HUES48 (cell line): ENCODE measurements at regions not wholly inside any gene's neighbourhood (a gene's known extent, or its start where the extent isn't known, plus 50 kb on each side); places are given as distances from the start of the nearest gene placed in this dataset.
"Not testable (repeated sequence)": the region's sequence is repeated elsewhere in the genome, so short reads cannot be mapped to it uniquely, and the experiment has no call there.

Experiments used
- H3K27ac ChIP-seq: one replicate; pipeline ENCODE4 v1.7.0; 2013; ENCODE audit warnings: low read depth, low read length, inconsistent platforms
- H3K27me3 ChIP-seq: 2 replicates; pipeline ENCODE4 v1.6.1; 2013; ENCODE audit warnings: mild to moderate bottlenecking, low read length; ENCODE audit not compliant: control insufficient read depth, insufficient read depth
- H3K36me3 ChIP-seq: 2 replicates; pipeline ENCODE4 v1.6.1; 2013; ENCODE audit warnings: low read length; ENCODE audit not compliant: control insufficient read depth, insufficient read depth
- H3K4me1 ChIP-seq: 2 replicates; pipeline ENCODE4 v1.6.1; 2013; ENCODE audit warnings: mild to moderate bottlenecking, low read length; ENCODE audit not compliant: control insufficient read depth, insufficient read depth
- H3K4me3 ChIP-seq: 2 replicates; pipeline ENCODE4 v1.5.1; 2013; ENCODE audit warnings: mild to moderate bottlenecking, low read depth, low read length
- H3K9ac ChIP-seq: 2 replicates; pipeline ENCODE4 v1.6.1; 2013; ENCODE audit warnings: mild to moderate bottlenecking, low read depth, low read length, moderate library complexity
- H3K9me3 ChIP-seq: 2 replicates; pipeline ENCODE4 v1.6.1; 2013; ENCODE audit warnings: low read length; ENCODE audit not compliant: control insufficient read depth, insufficient read depth

GRCh38 chr13:81117416-81117815 lies 776.5 kb upstream of the SPRY2 start:
- Histone ChIP-seq H3K36me3 (no peaks in the 10 kb centered on the region), H3K9ac (no peak overlapping the region), H3K4me1 (no peaks in the 10 kb centered on the region), H3K9me3 (no peaks in the 10 kb centered on the region), H3K27ac (no peak overlapping the region), H3K4me3 (no peak overlapping the region), H3K27me3 (no peaks in the 10 kb centered on the region)

GRCh38 chr13:81116461-81117282 lies 775.7 kb upstream of the SPRY2 start:
- H3K4me3 ChIP-seq = no peak overlapping the region
- H3K27ac ChIP-seq = no peak overlapping the region
- H3K36me3 ChIP-seq = no peaks in the 10 kb centered on the region
- H3K27me3 ChIP-seq = no peaks in the 10 kb centered on the region
- no peaks in the 10 kb centered on the region for H3K4me1 ChIP-seq
- H3K9me3 ChIP-seq = no peaks in the 10 kb centered on the region
- H3K9ac ChIP-seq = no peak overlapping the region

GRCh38 chr13:81109026-81109425 lies 768.1 kb upstream of the SPRY2 start:
- Histone ChIP-seq H3K27me3 (no peaks in the 10 kb centered on the region), H3K4me3 (no peak overlapping the region), H3K4me1 (no peaks in the 10 kb centered on the region), H3K9me3 (no peaks in the 10 kb centered on the region), H3K9ac (no peak overlapping the region), H3K36me3 (no peaks in the 10 kb centered on the region), H3K27ac (no peak overlapping the region)

- Histone ChIP-seq H3K9me3 (no peaks in the 10 kb centered on the region), H3K27ac (no peak overlapping the region), H3K4me1 (no peaks in the 10 kb centered on the region), H3K27me3 (no peaks in the 10 kb centered on the region), H3K9ac (no peak overlapping the region), H3K4me3 (no peak overlapping the region), H3K36me3 (no peaks in the 10 kb centered on the region)
These were observed 765.4 kb upstream of the SPRY2 start for GRCh38 chr13:81106348-81106747.

GRCh38 chr13:81104035-81104715 lies 763.2 kb upstream of the SPRY2 start:
- Histone ChIP-seq H3K9ac (no peak overlapping the region), H3K4me1 (no peaks in the 10 kb centered on the region), H3K36me3 (no peaks in the 10 kb centered on the region), H3K4me3 (no peak overlapping the region), H3K9me3 (no peaks in the 10 kb centered on the region), H3K27ac (no peak overlapping the region), H3K27me3 (no peaks in the 10 kb centered on the region)

GRCh38 chr13:81102066-81102465 lies 761.1 kb upstream of the SPRY2 start:
- not testable (repeated sequence) for H3K9ac ChIP-seq, H3K27me3 ChIP-seq, H3K4me1 ChIP-seq, H3K9me3 ChIP-seq, H3K4me3 ChIP-seq, H3K36me3 ChIP-seq, H3K27ac ChIP-seq

- Histone ChIP-seq H3K27me3 (no peaks in the 10 kb centered on the region), H3K4me1 (no peaks in the 10 kb centered on the region), H3K36me3 (no peaks in the 10 kb centered on the region), H3K27ac (no peak overlapping the region), H3K4me3 (no peak overlapping the region), H3K9ac (no peak overlapping the region), H3K9me3 (no peaks in the 10 kb centered on the region)
These were observed 748.6 kb upstream of the SPRY2 start for GRCh38 chr13:81089371-81090157.

- Histone ChIP-seq H3K36me3 (no peaks in the 10 kb centered on the region), H3K4me3 (no peak overlapping the region), H3K9me3 (no peaks in the 10 kb centered on the region), H3K9ac (no peak overlapping the region), H3K27me3 (no peaks in the 10 kb centered on the region), H3K27ac (no peak overlapping the region), H3K4me1 (no peaks in the 10 kb centered on the region)
These were observed 740.1 kb upstream of the SPRY2 start for GRCh38 chr13:81080911-81081454.

GRCh38 chr13:81078048-81078447 lies 737.1 kb upstream of the SPRY2 start:
- H3K4me1 ChIP-seq = no peaks in the 10 kb centered on the region
- no peaks in the 10 kb centered on the region for H3K27me3 ChIP-seq
- no peak overlapping the region for H3K4me3 ChIP-seq
- H3K27ac ChIP-seq = no peak overlapping the region
- H3K9ac ChIP-seq = no peak overlapping the region
- H3K9me3 ChIP-seq = no peaks in the 10 kb centered on the region
- no peaks in the 10 kb centered on the region for H3K36me3 ChIP-seq

GRCh38 chr13:81069822-81070221 lies 728.9 kb upstream of the SPRY2 start:
- not testable (repeated sequence) for H3K36me3 ChIP-seq, H3K4me1 ChIP-seq, H3K27ac ChIP-seq, H3K4me3 ChIP-seq, H3K9ac ChIP-seq, H3K27me3 ChIP-seq
- peaks cover 11% of the 10 kb centered on the region; the same call in 1 of the 2 replicates for H3K9me3 ChIP-seq
